ENCODE measurements at regions not wholly inside any gene's neighbourhood (a gene's known extent, or its start where the extent isn't known, plus 50 kb on each side); places are given as distances from the start of the nearest gene placed in this dataset.

- Histone ChIP-seq H3K9me3 (peaks cover 0 to 14% (median 7%) of the 10 kb centered on the region in 8 donors), H3K36me3 (no peaks in the 10 kb centered on the region), H3K27me3 (replicated peaks in 1 of 7) (no peaks in the 10 kb centered on the region), H3K4me3 (no peak overlapping the region), H3K4me1 (no peaks in the 10 kb centered on the region), H3K27ac (no peak overlapping the region)
- 68 to 81% (median 78%) methylated on average over 4 of the region's 4 CpGs for WGBS, 5 donors
- TF ChIP-seq POLR2A (IDR thresholded peaks at IDR 0.05) (no peak), POLR2AphosphoS5 (IDR thresholded peaks at IDR 0.05) (no peak)
- no peak for DNase-seq
- intact Hi-C loops (cut with DNase I; ENCODE audit: low total_unique reads): loop anchor here (10.0 kb wide), 1 partner anchor 105 kb away; no protein-coding TSS in a partner anchor
Observed at GRCh38 chr22:34489861-34490260, 569.6 kb upstream of the LARGE1 start.

- Histone ChIP-seq H3K4me1 (no peaks in the 10 kb centered on the region), H3K36me3 (no peaks in the 10 kb centered on the region), H3K27me3 (replicated peaks in 1 of 7) (no peaks in the 10 kb centered on the region), H3K9me3 (peaks cover 0 to 14% (median 7%) of the 10 kb centered on the region in 8 donors), H3K27ac (no peak overlapping the region), H3K4me3 (no peak overlapping the region)
- intact Hi-C loops (cut with DNase I; ENCODE audit: low total_unique reads): loop anchor here (10.0 kb wide), 1 partner anchor 104 kb away; no protein-coding TSS in a partner anchor
- DNase-seq: no peak
- WGBS, 5 donors: 29 to 60% (median 56%) methylated on average over 2 of the region's 2 CpGs
- no peak for TF ChIP-seq POLR2A (IDR thresholded peaks at IDR 0.05)
- TF ChIP-seq CTCF (IDR thresholded peaks at IDR 0.05 in 8 of 11, conservative IDR thresholded peaks at IDR 0.05 in 3 of 11): no peak
- no peak for TF ChIP-seq POLR2AphosphoS5 (IDR thresholded peaks at IDR 0.05)
Observed at GRCh38 chr22:34490886-34491285, 570.6 kb upstream of the LARGE1 start.

GRCh38 chr22:34493486-34493885 is 572.5 kb upstream of the ISX start:
- no peak for DNase-seq
- H3K27ac ChIP-seq: no peak overlapping the region
- 86 to 95% (median 88%) methylated on average over 3 of the region's 3 CpGs for WGBS, 5 donors
- no peak overlapping the region for H3K4me3 ChIP-seq
- intact Hi-C loops (cut with DNase I; ENCODE audit: low total_unique reads): loop anchor here (10.0 kb wide), 1 partner anchor 101 kb away; no protein-coding TSS in a partner anchor
- H3K9me3 ChIP-seq: peaks cover 0 to 27% (median 12%) of the 10 kb centered on the region in 8 donors
- no peak for TF ChIP-seq POLR2A (IDR thresholded peaks at IDR 0.05)
- no peaks in the 10 kb centered on the region for H3K36me3 ChIP-seq
- H3K4me1 ChIP-seq: no peaks in the 10 kb centered on the region
- H3K27me3 ChIP-seq (replicated peaks in 1 of 7): no peaks in the 10 kb centered on the region

- H3K4me3 ChIP-seq: no peak overlapping the region
- H3K9me3 ChIP-seq: peaks cover 0 to 28% (median 4%) of the 10 kb centered on the region in 8 donors
- H3K36me3 ChIP-seq: no peaks in the 10 kb centered on the region
- H3K27ac ChIP-seq: no peak overlapping the region
- H3K27me3 ChIP-seq (replicated peaks in 1 of 7): peaks cover 0 to 13% (median 0%) of the 10 kb centered on the region in 7 donors
- DNase-seq: no peak
- H3K4me1 ChIP-seq: no peaks in the 10 kb centered on the region
- intact Hi-C loops (cut with DNase I; ENCODE audit: low total_unique reads): no loop called here
- TF ChIP-seq POLR2A (IDR thresholded peaks at IDR 0.05) (no peak), CTCF (IDR thresholded peaks at IDR 0.05 in 8 of 11, conservative IDR thresholded peaks at IDR 0.05 in 3 of 11) (no peak), POLR2AphosphoS5 (IDR thresholded peaks at IDR 0.05) (no peak)
- WGBS, 5 donors: 83 to 92% (median 86%) methylated on average over 1 of the region's 1 CpG
Observed at GRCh38 chr22:34501366-34501965, 564.5 kb upstream of the ISX start.

GRCh38 chr22:34502821-34503220 is 563.1 kb upstream of the ISX start:
- intact Hi-C loops (cut with DNase I; ENCODE audit: low total_unique reads): no loop called here
- 31 to 48% (median 40%) methylated on average over 5 of the region's 5 CpGs for WGBS, 5 donors
- H3K36me3 ChIP-seq: no peaks in the 10 kb centered on the region
- H3K9me3 ChIP-seq: peaks cover 0 to 18% (median 1%) of the 10 kb centered on the region in 8 donors
- H3K4me3 ChIP-seq: no peak overlapping the region
- no peaks in the 10 kb centered on the region for H3K4me1 ChIP-seq
- no peak for DNase-seq
- TF ChIP-seq POLR2AphosphoS5 (IDR thresholded peaks at IDR 0.05): no peak
- TF ChIP-seq POLR2A (IDR thresholded peaks at IDR 0.05): no peak
- TF ChIP-seq CTCF (IDR thresholded peaks at IDR 0.05 in 8 of 11, conservative IDR thresholded peaks at IDR 0.05 in 3 of 11): no peak
- peaks cover 0 to 13% (median 0%) of the 10 kb centered on the region in 7 donors for H3K27me3 ChIP-seq (replicated peaks in 1 of 7)
- no peak overlapping the region for H3K27ac ChIP-seq

All from spleen (tissue), 11 donors.